HEK293 (cell line): ENCODE measurements at regions not wholly inside any gene's neighbourhood (a gene's known extent, or its start where the extent isn't known, plus 50 kb on each side); places are given as distances from the start of the nearest gene placed in this dataset.

Source experiments
- CTCF ChIA-PET: fragments of 350-600 bp; formaldehyde crosslinking; extraction: SDS; loops from one replicate; lab custom pipeline; 2021; ENCODE audit warnings: antibody characterized with exemption; lab: Yijun Ruan, JAX
- POLR2A ChIA-PET: fragments of 300-600 bp; formaldehyde crosslinking; extraction: SDS; loops from one replicate; lab custom pipeline; 2020; ENCODE audit warnings: antibody characterized with exemption, inconsistent platforms; lab: Yijun Ruan, JAX
- H3K27ac ChIP-seq: fragments of 200-500 bp; sonication (Bioruptor generic); 2 replicates; pipeline ENCODE4 v1.5.1; 2014; ENCODE audit warnings: low read depth, low read length, control low read depth, inconsistent platforms; ENCODE audit errors: extremely low read depth
- H3K36me3 ChIP-seq, 2 experiments: fragments of 200-500 bp in 1 of 2; sonication (Bioruptor generic) in 1 of 2; 1 replicate in 1 of 2; 2 replicates in 1 of 2; pipeline ENCODE4 v1.5.1; 2014 to 2017; ENCODE audit warnings: inconsistent platforms in 2 of 2, low read length in 2 of 2; ENCODE audit not compliant: control insufficient read depth in 2 of 2, insufficient read depth in 1 of 2
- H3K4me1 ChIP-seq: fragments of 200-500 bp; sonication (Bioruptor generic); 2 replicates; pipeline ENCODE4 v1.5.1; 2014; ENCODE audit warnings: mild to moderate bottlenecking, low read length, inconsistent platforms; ENCODE audit not compliant: control insufficient read depth, insufficient read depth
- H3K4me3 ChIP-seq: 2 replicates; pipeline ENCODE4 v1.5.1; 2011; ENCODE audit warnings: low read depth, mild to moderate bottlenecking, control low read depth, low read length, moderate library complexity
- H3K9me3 ChIP-seq: fragments of 200-500 bp; sonication (Bioruptor generic); 2 replicates; pipeline ENCODE4 v1.5.1; 2014; ENCODE audit warnings: low read depth, low read length, inconsistent platforms; ENCODE audit not compliant: control insufficient read depth, insufficient read depth
- ATF2 ChIP-seq: fragments of 450-650 bp; formaldehyde crosslinking; IDR thresholded peaks from 2 replicates; pipeline ENCODE4 v1.5.1; 2016; ENCODE audit warnings: missing biosample characterization, missing genetic modification characterization, low read depth
- FEZF1 ChIP-seq: fragments of 450-650 bp; formaldehyde crosslinking; IDR thresholded peaks from 2 replicates; pipeline ENCODE4 v1.5.1; 2016; ENCODE audit warnings: missing biosample characterization, missing genetic modification characterization
- GLIS2 ChIP-seq: fragments of 450-650 bp; formaldehyde crosslinking; IDR thresholded peaks from 2 replicates; pipeline ENCODE4 v1.5.1; 2016; ENCODE audit warnings: missing biosample characterization, missing genetic modification characterization
- MEIS1 ChIP-seq: sonication (generic); formaldehyde crosslinking; IDR thresholded peaks from 2 replicates; pipeline ENCODE4 v1.8.1; 2022; ENCODE audit warnings: missing genetic modification reagents, mild to moderate bottlenecking, borderline replicate concordance
- MYNN ChIP-seq: fragments of 450-650 bp; formaldehyde crosslinking; IDR thresholded peaks from 2 replicates; pipeline ENCODE4 v1.5.1; 2016; ENCODE audit warnings: missing biosample characterization, missing genetic modification characterization, borderline replicate concordance
- OSR2 ChIP-seq: fragments of 450-650 bp; formaldehyde crosslinking; IDR thresholded peaks from 2 replicates; pipeline ENCODE4 v1.5.1; 2016; ENCODE audit warnings: missing biosample characterization, missing genetic modification characterization
- ZBTB20 ChIP-seq: fragments of 450-650 bp; formaldehyde crosslinking; IDR thresholded peaks from 2 replicates; pipeline ENCODE4 v1.5.1; 2016; ENCODE audit warnings: missing biosample characterization, missing genetic modification characterization
- ZBTB8A ChIP-seq: fragments of 450-650 bp; formaldehyde crosslinking; IDR thresholded peaks from 2 replicates; pipeline ENCODE4 v1.5.1; 2016; ENCODE audit warnings: missing biosample characterization, missing genetic modification characterization
- ZIC2 ChIP-seq: fragments of 450-650 bp; formaldehyde crosslinking; IDR thresholded peaks from 2 replicates; pipeline ENCODE4 v1.5.1; 2016; ENCODE audit warnings: missing biosample characterization, missing genetic modification characterization
- ZNF16 ChIP-seq: fragments of 450-650 bp; formaldehyde crosslinking; IDR thresholded peaks from 2 replicates; pipeline ENCODE4 v1.5.1; 2016; ENCODE audit warnings: low read depth, missing biosample characterization, missing genetic modification characterization
- ZNF18 ChIP-seq: fragments of 450-650 bp; formaldehyde crosslinking; IDR thresholded peaks from 2 replicates; pipeline ENCODE4 v1.5.1; 2016; ENCODE audit warnings: missing biosample characterization, missing genetic modification characterization
- ZNF221 ChIP-seq: fragments of 450-650 bp; formaldehyde crosslinking; IDR thresholded peaks from 2 replicates; pipeline ENCODE4 v1.5.1; 2017; ENCODE audit warnings: missing biosample characterization, missing genetic modification characterization, borderline replicate concordance
- ZNF404 ChIP-seq: fragments of 450-650 bp; formaldehyde crosslinking; IDR thresholded peaks from 2 replicates; pipeline ENCODE4 v1.5.1; 2017; ENCODE audit warnings: missing biosample characterization, missing genetic modification characterization
- ZNF426 ChIP-seq: fragments of 450-650 bp; formaldehyde crosslinking; IDR thresholded peaks from 2 replicates; pipeline ENCODE4 v1.5.1; 2017; ENCODE audit warnings: missing biosample characterization, missing genetic modification characterization, mild to moderate bottlenecking, inconsistent platforms, moderate library complexity
- ZNF449 ChIP-seq: fragments of 450-650 bp; formaldehyde crosslinking; IDR thresholded peaks from 2 replicates; pipeline ENCODE4 v1.5.1; 2017; ENCODE audit warnings: missing biosample characterization, mild to moderate bottlenecking, missing genetic modification characterization, moderate library complexity
- ZNF501 ChIP-seq: fragments of 450-650 bp; formaldehyde crosslinking; IDR thresholded peaks from 2 replicates; pipeline ENCODE4 v1.5.1; 2016; ENCODE audit warnings: missing biosample characterization, missing genetic modification characterization
- ZNF561 ChIP-seq: fragments of 450-650 bp; IDR thresholded peaks from 2 replicates; pipeline ENCODE4 v1.5.1; 2018; ENCODE audit warnings: missing biosample characterization, missing genetic modification characterization, borderline replicate concordance
- ZNF596 ChIP-seq: fragments of 450-650 bp; IDR thresholded peaks from 2 replicates; pipeline ENCODE4 v1.5.0; 2018; ENCODE audit warnings: missing biosample characterization, mild to moderate bottlenecking, missing genetic modification characterization, moderate library complexity
- ZNF658 ChIP-seq: fragments of 450-650 bp; formaldehyde crosslinking; IDR thresholded peaks from 2 replicates; pipeline ENCODE4; 2016; ENCODE audit warnings: missing biosample characterization, missing genetic modification characterization
- ZNF664 ChIP-seq: fragments of 450-650 bp; formaldehyde crosslinking; IDR thresholded peaks from 2 replicates; pipeline ENCODE4 v1.5.1; 2016; ENCODE audit warnings: missing biosample characterization, missing genetic modification characterization
- ZNF76 ChIP-seq: fragments of 450-650 bp; formaldehyde crosslinking; IDR thresholded peaks from 2 replicates; pipeline ENCODE4; 2016; ENCODE audit warnings: low read depth, missing biosample characterization, missing genetic modification characterization, borderline replicate concordance
- ZNF776 ChIP-seq: fragments of 450-650 bp; formaldehyde crosslinking; IDR thresholded peaks from 2 replicates; pipeline ENCODE4 v1.5.0; 2017; ENCODE audit warnings: missing biosample characterization, missing genetic modification characterization, borderline replicate concordance
- ZNF837 ChIP-seq: fragments of 450-650 bp; formaldehyde crosslinking; IDR thresholded peaks from 2 replicates; pipeline ENCODE4 v1.5.1; 2016; ENCODE audit warnings: missing biosample characterization, missing genetic modification characterization
- TF ChIP-seq, protein P1 (sequence below): fragments of 450-650 bp; IDR thresholded peaks from 2 replicates; pipeline ENCODE4 v1.5.1; 2018; ENCODE audit warnings: missing biosample characterization, mild to moderate bottlenecking, missing genetic modification characterization
- TF ChIP-seq, protein P2 (sequence below): fragments of 450-650 bp; formaldehyde crosslinking; IDR thresholded peaks from 2 replicates; pipeline ENCODE4 v1.5.1; 2016; ENCODE audit warnings: missing biosample characterization, missing genetic modification characterization

DNA sequence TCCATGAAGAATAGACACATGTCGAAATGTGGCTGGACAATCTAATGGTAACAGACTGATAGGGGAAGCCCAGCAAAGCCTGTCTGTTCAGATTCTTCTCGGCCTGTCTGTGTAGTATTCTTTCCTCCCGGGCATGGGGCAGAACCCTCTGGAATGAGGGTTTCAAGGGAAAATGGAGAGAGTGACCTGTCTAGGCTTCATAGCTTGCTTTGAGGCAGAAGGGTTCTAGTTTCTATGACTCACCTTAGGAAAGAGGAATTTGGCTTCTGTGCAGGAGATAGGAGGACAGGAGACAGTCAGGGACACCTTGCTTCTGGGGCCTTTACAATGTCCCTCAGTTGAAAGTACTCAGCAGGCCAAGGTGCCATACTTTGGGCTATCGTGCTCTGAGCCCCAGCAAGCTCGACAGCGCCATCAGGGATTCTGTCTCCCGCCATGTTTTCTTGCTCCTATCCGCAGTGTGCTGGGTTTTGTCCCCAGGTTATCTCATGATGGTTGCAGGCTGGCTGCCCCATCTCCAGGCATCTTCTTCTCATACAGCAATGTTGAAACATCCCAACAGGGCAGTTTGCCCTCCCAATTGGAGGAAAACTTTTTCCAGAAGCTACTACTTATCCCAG, 74.7 kb upstream of the TLK1 start:
- CTCF ChIA-PET: interaction anchor here (0.7 kb wide), 1 partner anchor 148 kb away, joined by 8 read pairs; no protein-coding TSS in a partner anchor
- no peak overlapping the region for H3K27ac ChIP-seq
- H3K4me3 ChIP-seq: no peak overlapping the region
- TF ChIP-seq ZNF837 (no peak), OSR2 (no peak), ZNF221 (tag by site-specific recombination) (no peak), MYNN (tag by site-specific recombination) (no peak), ZNF449 (tag by site-specific recombination) (no peak), ZNF664 (tag by site-specific recombination) (no peak), ZNF658 (tag by site-specific recombination) (no peak), ZBTB20 (tag by site-specific recombination) (no peak), ZNF16 (no peak), ZBTB8A (tag by site-specific recombination) (no peak), ZNF561 (tag by site-specific recombination) (no peak), ZNF404 (tag by site-specific recombination) (no peak)
- POLR2A ChIA-PET: interaction anchor here (0.6 kb wide), 1 partner anchor 57 kb away, joined by 5 read pairs; no protein-coding TSS in a partner anchor
- no peaks in the 10 kb centered on the region for H3K9me3 ChIP-seq
- H3K36me3 ChIP-seq: no peaks in the 10 kb centered on the region
- H3K4me1 ChIP-seq: no peaks in the 10 kb centered on the region

- Histone ChIP-seq H3K9me3 (no peaks in the 10 kb centered on the region), H3K4me3 (no peak overlapping the region), H3K4me1 (no peaks in the 10 kb centered on the region), H3K27ac (no peak overlapping the region), H3K36me3 (no peaks in the 10 kb centered on the region)
- TF ChIP-seq FEZF1 (tag by site-specific recombination): no peak
- TF ChIP-seq ZNF18: no peak
- TF ChIP-seq ZIC2: no peak
- ChIA-PET POLR2A (no interaction called here), CTCF (no interaction called here)
Measured at GRCh38 chr2:171230176-171230575, 69.5 kb upstream of the TLK1 start.

- H3K4me1 ChIP-seq: no peaks in the 10 kb centered on the region
- POLR2A ChIA-PET: no interaction called here
- no peaks in the 10 kb centered on the region for H3K36me3 ChIP-seq
- no peak overlapping the region for H3K4me3 ChIP-seq
- H3K9me3 ChIP-seq: no peaks in the 10 kb centered on the region
- CTCF ChIA-PET: interaction anchor here (0.9 kb wide), 1 partner anchor 142 kb away, joined by 3 read pairs; no protein-coding TSS in a partner anchor
- no peak overlapping the region for H3K27ac ChIP-seq
- TF ChIP-seq, protein P1, sequence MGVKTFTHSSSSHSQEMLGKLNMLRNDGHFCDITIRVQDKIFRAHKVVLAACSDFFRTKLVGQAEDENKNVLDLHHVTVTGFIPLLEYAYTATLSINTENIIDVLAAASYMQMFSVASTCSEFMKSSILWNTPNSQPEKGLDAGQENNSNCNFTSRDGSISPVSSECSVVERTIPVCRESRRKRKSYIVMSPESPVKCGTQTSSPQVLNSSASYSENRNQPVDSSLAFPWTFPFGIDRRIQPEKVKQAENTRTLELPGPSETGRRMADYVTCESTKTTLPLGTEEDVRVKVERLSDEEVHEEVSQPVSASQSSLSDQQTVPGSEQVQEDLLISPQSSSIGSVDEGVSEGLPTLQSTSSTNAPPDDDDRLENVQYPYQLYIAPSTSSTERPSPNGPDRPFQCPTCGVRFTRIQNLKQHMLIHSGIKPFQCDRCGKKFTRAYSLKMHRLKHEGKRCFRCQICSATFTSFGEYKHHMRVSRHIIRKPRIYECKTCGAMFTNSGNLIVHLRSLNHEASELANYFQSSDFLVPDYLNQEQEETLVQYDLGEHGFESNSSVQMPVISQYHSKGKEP (tag by site-specific recombination): no peak
- TF ChIP-seq, protein P2, sequence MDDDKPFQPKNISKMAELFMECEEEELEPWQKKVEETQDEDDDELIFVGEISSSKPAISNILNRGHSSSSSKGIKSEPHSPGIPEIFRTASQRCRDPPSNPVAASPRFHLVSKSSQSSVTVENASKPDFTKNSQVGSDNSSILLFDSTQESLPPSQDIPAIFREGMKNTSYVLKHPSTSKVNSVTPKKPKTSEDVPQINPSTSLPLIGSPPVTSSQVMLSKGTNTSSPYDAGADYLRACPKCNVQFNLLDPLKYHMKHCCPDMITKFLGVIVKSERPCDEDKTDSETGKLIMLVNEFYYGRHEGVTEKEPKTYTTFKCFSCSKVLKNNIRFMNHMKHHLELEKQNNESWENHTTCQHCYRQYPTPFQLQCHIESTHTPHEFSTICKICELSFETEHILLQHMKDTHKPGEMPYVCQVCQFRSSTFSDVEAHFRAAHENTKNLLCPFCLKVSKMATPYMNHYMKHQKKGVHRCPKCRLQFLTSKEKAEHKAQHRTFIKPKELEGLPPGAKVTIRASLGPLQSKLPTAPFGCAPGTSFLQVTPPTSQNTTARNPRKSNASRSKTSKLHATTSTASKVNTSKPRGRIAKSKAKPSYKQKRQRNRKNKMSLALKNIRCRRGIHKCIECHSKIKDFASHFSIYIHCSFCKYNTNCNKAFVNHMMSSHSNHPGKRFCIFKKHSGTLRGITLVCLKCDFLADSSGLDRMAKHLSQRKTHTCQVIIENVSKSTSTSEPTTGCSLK (tag by site-specific recombination): no peak
- TF ChIP-seq MEIS1 (CRISPR knock-in tag) (no peak), GLIS2 (tag by site-specific recombination) (no peak), ZNF501 (tag by site-specific recombination) (no peak), ZNF76 (tag by site-specific recombination) (no peak), ZNF596 (no peak), ZBTB20 (tag by site-specific recombination) (no peak), ZNF776 (tag by site-specific recombination) (no peak), ATF2 (tag by site-specific recombination) (no peak), ZNF426 (tag by site-specific recombination) (no peak)
Measured at GRCh38 chr2:171228826-171229225, 68.1 kb upstream of the TLK1 start.
